HG03342 (cell line): ENCODE measurements at regions not wholly inside any gene's neighbourhood (a gene's known extent, or its start where the extent isn't known, plus 50 kb on each side); places are given as distances from the start of the nearest gene placed in this dataset.
A peak's percentile ranks its signal among the peaks of the same experiment; 100 is the strongest.
"Not testable (repeated sequence)": the region's sequence is repeated elsewhere in the genome, so short reads cannot be mapped to it uniquely, and the experiment has no call there.

Experiments
- ATAC-seq: cut with Tn5 transposase; IDR thresholded peaks from one replicate; pipeline ENCODE4 v1.9.1; 2021; ENCODE audit warnings: mild to moderate bottlenecking, moderate library complexity; ENCODE audit not compliant: unreplicated experiment

GRCh38 chr7:94100723-94101345, 96.7 kb upstream of the BET1 start:
- ATAC-seq = no peak

GRCh38 chr7:94104301-94104700, 100.1 kb upstream of the BET1 start:
- ATAC-seq = no peak

GRCh38 chr7:94109556-94109955, 105.4 kb upstream of the BET1 start:
- peak; percentile 62 for ATAC-seq

GRCh38 chr7:94111009-94111408, 106.9 kb upstream of the BET1 start:
- ATAC-seq = no peak

DNA sequence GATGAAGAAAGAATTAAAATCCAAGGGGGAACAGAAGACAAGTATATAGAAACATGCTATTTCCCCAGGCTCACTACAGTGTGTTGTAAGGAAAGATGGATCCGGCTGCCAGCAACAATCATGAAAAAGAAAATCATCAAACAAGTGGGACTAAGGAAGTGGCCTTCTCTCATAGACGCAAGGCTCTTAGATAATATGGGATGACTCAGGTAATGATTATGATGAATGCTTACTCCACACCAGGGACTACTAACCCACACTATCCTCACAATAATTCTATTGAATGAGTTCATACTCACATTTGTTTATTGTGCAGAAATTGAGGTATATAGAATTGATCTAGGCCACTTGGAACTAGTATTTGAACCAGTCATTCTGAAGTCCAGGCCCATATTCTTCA, 111.2 kb upstream of the BET1 start:
- ATAC-seq = no peak

- no peak for ATAC-seq
These were observed 119.0 kb upstream of the BET1 start for GRCh38 chr7:94123136-94123535.

GRCh38 chr7:94127026-94127425, 122.9 kb upstream of the BET1 start:
- no peak for ATAC-seq

DNA sequence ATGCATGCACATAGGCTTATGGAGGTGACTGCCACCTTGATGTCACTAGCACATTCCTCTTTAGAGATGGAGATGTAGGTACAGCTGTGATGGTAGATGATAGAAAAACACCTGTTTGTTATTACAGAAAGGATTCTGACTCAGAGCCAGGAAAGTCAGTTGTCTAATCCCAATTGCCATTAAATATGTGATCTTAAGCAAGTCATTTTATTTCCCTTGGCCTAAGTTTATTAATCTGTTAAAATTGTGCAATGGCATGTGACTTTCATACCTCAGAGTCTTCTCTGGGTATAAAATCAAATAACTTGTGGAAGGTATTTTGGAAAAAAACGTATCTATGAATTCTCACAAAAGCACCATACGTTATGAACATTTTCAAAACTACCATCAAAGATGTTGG, 123.9 kb upstream of the BET1 start:
- no peak for ATAC-seq

DNA sequence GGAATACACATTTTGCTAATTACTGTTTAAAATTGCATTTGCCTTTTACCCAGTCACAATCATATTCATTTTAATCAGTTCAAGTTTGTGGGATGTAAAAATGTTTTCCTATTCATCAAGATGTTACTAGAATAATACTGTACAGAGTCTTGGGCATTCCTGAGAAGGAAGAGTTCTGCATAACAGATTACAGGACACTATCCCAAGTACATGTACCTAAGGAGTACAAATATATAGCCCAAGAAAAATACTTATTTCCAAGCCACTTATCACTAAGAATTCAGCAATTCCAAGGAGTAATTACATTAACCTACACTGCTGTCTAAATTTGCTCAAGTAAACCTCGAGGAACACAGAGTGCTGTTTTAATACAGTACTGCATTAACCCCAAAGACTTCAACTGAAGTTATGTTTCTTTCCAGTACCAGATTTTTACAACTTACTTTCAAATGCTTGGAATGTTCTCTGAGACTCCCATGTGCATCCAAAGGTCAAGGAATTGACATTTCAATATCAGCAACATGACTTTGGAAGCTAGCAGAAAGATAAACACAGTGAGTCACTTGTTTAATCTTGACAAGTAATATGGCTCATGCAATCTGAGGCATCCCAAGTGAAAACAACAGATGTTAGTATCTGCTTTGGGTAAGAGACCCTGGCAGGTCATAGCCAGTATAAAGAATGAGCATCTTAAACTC, 125.4 kb upstream of the BET1 start:
- no peak for ATAC-seq

DNA sequence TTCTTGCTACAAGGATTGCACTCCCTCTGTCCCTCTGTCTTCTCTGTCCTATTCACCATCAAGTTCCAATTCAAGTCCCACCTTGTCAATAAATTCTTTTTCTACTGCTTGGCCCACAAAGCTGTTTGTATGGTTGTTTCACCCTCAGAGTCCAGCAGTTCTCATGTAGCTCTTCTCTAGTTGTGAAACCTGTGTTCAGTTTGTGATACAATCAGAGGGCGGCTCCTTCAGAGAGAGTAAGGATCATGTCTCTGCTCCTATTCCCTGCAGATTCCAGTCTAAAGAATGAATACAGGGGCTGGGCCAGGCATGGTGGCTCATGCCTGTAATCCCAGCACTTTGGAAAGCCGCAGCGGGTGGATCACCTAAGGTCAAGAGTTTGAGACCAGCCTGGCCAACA, 126.6 kb upstream of the BET1 start:
- no peak for ATAC-seq

- no peak for ATAC-seq
These were observed 129.3 kb upstream of the BET1 start for GRCh38 chr7:94133460-94133859.

GRCh38 chr7:94135180-94135579, 131.0 kb upstream of the BET1 start:
- ATAC-seq = no peak

DNA sequence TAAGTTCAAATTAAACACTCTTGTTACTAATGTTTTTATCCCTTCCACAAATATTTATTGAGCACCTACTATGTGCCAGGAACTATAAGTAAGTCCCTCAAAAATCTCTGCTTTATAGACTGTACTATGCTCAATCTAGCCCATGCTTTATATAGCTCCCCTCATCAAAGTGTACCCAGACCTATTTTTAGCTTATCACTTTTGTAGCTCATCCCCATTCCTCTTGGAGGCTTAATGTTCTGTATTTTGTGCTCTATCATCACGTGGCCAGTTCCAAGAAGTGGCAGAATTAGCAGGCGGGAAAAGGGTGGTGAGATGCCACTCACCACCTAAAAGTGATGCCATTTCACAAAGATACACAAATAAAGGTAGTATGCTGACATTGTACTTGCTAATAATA, 138.1 kb upstream of the BET1 start:
- no peak for ATAC-seq

DNA sequence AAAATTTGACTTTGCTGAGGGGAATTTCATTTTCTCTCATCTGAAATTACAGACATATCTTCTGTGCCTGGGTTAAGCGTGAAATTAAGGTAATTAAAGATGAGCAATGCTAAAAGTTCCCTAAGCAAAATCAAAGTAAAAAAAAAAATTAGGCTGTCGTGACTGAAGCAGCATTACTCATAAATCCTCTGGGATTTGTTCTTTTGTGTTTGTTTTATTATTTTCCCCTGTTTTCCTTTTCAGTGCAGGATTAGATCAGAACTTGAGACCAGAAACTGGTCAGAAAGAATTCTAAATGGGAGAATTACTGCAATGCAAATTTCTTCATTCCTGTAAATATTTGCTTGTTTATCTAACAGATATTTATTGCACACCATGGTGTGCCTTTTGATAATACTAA, 141.4 kb upstream of the BET1 start:
- ATAC-seq = no peak

GRCh38 chr7:94146408-94146807, 142.3 kb upstream of the BET1 start:
- no peak for ATAC-seq

DNA sequence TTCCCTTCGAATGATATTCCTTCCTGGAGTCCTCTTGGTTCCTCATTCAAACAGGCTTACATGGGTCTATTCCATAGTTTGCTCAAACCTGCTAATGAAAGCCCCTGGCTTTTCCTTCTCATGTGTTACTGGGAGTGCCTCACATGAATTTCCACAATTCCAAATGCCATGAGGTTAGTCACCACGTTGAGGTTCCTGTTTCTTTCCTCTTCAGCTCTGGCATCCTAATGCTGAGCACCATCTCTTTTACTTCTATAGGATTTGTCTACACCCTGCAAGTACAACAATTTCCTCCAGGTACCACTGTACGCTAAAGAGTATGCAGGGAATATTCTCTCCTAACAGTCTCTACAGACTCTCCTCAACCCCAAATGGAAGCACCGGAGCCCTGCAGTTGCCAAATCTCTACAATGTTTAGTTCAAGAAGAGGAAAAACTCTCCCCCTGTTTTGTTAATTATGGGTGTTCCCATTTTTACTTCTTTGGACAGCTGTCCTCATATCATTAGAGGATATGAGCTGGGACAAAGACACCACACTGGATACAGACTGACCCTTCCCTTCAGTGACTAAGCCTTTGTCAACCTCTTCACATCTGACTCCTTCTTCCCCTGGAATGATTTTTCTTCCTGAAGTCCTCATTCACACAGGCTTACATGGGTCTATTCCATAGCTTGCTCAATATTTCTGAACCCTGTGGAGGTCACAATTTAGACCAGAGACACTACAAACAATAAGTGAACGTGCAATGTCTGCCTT, 145.8 kb upstream of the BET1 start:
- no peak for ATAC-seq

GRCh38 chr7:94154182-94154581, 150.0 kb upstream of the BET1 start:
- no peak for ATAC-seq

DNA sequence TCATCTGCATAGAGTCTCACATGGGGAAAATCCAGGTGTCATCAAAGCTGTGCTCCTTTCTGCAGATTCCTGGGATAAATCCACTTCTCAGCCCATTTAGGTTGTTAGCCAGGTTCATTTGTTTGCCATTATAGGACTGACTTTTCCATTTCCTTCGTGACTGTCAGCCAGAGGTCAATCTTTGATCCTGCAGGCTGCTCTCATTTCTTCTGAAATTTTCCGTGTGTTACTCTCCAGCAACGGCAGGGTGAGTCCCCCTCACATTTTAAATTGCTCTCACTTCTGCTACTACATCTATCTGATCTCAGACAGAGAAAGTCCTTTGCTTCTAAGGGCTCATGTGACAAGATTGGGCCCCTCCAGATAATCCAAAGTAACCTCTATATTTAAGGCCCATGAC, 150.7 kb upstream of the BET1 start:
- no peak for ATAC-seq

DNA sequence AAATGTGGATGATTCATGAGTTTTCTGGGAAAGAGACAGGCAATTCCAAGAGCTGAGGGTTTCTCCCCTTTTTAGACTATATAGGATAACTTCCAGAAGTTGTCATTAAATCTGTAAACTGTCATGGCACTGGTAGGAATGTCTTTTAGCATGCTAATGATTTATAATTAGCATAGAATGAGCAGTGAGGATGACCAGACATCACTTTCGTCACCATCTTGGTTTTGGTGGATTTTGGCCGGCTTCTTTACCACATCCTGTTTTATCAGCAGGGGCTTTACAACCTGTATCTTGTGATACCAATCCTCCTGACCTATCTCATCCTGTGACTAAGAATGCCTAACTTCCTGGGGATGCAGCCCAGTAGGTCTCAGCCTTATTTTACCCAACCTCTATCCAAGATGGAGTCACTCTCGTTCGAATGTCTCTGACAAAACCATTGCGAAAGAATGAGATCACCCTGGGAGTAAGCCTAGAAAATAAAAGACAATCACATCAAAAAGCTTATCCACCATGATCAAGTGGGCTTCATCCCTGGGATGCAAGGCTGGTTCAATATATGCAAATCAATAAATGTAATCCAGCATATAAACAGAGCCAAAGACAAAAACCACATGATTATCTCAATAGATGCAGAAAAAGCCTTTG, 153.6 kb upstream of the BET1 start:
- not testable (repeated sequence) for ATAC-seq

- peak; percentile 98 for ATAC-seq
These were observed 156.7 kb upstream of the BET1 start for GRCh38 chr7:94160719-94161435.

DNA sequence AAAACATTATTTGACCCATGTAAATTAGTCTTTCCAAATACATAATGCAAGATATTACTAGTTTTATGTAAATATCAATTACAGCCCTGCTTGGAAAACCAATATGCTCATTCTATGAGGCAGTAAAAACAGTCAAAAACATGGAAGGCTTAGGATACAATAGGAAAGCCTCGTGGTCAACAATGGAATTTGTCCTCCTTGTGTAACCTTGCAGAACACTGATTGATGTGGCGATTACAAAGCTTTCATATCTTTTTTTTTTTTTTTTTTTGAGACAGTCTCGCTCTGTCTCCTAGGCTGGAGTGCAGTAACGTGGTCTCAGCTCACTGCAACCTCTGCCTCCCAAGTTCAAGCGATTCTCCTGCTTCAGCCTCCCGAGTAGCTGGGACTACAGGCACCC, 157.3 kb upstream of the BET1 start:
- no peak for ATAC-seq
